ENCODE measurements at regions not wholly inside any gene's neighbourhood (a gene's known extent, or its start where the extent isn't known, plus 50 kb on each side); places are given as distances from the start of the nearest gene placed in this dataset.

DNA sequence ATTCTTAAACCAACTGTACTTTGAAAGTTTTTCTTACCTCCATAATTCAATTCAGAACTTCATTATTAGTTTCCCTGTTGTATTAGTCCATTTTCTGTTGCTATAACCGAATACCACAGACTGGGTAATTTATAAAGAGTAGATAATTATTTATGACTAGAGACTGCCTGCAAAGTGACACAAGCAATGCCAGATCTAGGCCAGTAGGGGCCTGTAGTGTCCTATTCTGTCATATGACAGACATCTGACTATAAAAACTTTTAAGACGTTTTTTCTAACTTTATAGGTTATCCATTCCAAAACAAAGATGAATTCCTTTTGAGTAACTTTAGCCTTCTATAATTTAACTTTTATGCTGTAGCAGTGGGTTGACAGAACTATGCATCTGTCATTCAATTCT lies 2783.8 kb downstream of the PCDH9 start:
- Histone ChIP-seq H3K9me3 (no peaks in the 10 kb centered on the region), H3K36me3 (no peaks in the 10 kb centered on the region), H3K27me3 (no peaks in the 10 kb centered on the region), H3K4me3 (no peak overlapping the region), H3K4me1 (no peaks in the 10 kb centered on the region), H3K27ac (no peak overlapping the region)
- no peak for DNase-seq (ENCODE audit: low spot score)
- no peak for TF ChIP-seq CTCF (IDR thresholded peaks at IDR 0.05)

DNA sequence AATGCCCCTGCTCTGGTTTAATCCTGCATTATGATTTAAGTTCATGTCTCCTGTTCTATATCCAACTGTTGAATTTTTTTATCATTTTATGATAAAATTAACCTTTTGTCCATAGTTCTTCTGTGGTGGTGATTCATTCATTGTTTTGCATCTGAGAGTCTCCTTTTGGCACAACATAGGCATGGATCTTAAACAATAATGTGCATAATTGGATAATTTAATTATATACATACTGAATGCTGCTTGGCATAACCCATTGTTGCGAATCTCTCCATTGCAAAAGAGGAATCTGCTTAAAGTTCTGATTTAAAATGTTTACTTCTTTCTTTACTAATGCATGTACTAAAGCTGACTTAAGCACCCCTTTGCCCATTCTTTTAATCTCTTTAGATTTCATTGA lies 2788.4 kb downstream of the PCDH9 start:
- Histone ChIP-seq H3K36me3 (no peaks in the 10 kb centered on the region), H3K27me3 (no peaks in the 10 kb centered on the region), H3K4me3 (no peak overlapping the region), H3K27ac (no peak overlapping the region), H3K4me1 (no peaks in the 10 kb centered on the region), H3K9me3 (no peaks in the 10 kb centered on the region)
- DNase-seq (ENCODE audit: low spot score) = no peak
- no peak for TF ChIP-seq CTCF (IDR thresholded peaks at IDR 0.05)

- Histone ChIP-seq H3K27me3 (no peaks in the 10 kb centered on the region), H3K4me1 (no peaks in the 10 kb centered on the region), H3K9me3 (no peaks in the 10 kb centered on the region), H3K27ac (no peak overlapping the region), H3K36me3 (no peaks in the 10 kb centered on the region), H3K4me3 (no peak overlapping the region)
- no peak for DNase-seq (ENCODE audit: low spot score)
- no peak for TF ChIP-seq CTCF (IDR thresholded peaks at IDR 0.05)
Measured at GRCh38 chr13:64438084-64438483, 2792.1 kb downstream of the PCDH9 start.

DNA sequence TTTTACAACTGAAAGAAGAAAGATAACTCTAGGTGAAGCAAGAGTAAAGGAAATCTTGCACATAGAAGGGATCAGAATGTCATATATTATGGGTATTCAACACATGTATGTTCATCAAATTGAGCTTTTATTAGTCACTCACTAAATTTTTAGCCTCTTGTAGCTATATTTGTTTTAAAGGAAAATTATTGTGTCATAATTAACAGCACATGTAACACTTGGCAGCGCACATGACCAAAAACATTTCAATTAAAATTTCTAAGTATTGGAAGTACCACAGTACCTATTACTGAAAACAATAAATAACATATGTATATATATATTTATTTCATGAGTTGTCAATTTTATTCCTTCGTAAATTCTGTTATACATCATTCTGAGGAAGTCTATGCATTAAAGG lies 2800.4 kb downstream of the PCDH9 start:
- H3K4me3 ChIP-seq = no peak overlapping the region
- H3K27me3 ChIP-seq = no peaks in the 10 kb centered on the region
- DNase-seq (ENCODE audit: low spot score) = no peak
- H3K4me1 ChIP-seq = no peaks in the 10 kb centered on the region
- no peaks in the 10 kb centered on the region for H3K9me3 ChIP-seq
- H3K36me3 ChIP-seq = no peaks in the 10 kb centered on the region
- H3K27ac ChIP-seq = no peak overlapping the region
- no peak for TF ChIP-seq CTCF (IDR thresholded peaks at IDR 0.05)

DNA sequence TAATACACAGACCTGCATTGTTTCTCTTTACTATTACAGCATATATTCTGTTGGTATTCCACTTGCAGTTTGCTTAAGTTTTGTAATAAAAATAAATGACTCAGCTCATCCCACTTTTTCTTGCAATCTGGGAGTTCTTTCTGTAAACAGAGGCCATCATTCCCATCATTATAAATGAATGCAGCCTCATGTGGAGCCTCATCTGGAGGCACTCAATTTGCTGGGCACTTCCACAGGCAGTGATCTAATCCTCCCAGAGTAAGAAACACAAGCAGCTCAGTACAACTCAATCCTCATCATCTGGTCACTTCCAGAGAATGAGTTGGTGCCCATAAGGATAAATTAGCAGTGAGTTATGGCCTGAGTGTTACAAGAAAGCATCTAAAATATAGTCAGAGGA lies 2801.9 kb downstream of the PCDH9 start:
- no peak for TF ChIP-seq CTCF (IDR thresholded peaks at IDR 0.05)
- Histone ChIP-seq H3K27me3 (no peaks in the 10 kb centered on the region), H3K4me1 (no peaks in the 10 kb centered on the region), H3K4me3 (no peak overlapping the region), H3K27ac (no peak overlapping the region), H3K36me3 (no peaks in the 10 kb centered on the region), H3K9me3 (no peaks in the 10 kb centered on the region)
- DNase-seq (ENCODE audit: low spot score) = no peak

DNA sequence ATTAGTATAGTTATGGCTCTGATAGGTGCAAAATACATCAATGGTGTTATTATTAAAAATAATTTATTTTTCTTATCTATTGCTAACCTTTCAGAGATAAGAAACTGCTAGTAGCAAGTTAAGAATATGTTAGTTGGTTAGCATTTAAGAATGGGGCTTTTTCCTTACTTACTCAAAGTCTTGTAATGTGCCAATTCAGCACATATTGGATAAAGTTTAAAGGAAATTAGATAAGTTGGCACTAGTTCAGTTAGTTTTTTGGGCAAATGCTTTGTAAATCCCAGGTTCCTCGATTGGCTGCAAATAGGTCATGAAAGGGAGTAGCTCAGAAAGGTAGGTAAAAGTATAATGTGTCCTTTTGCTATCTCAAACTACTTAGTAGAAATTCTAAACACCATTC lies 2806.7 kb downstream of the PCDH9 start:
- Histone ChIP-seq H3K9me3 (no peaks in the 10 kb centered on the region), H3K27me3 (no peaks in the 10 kb centered on the region), H3K4me1 (no peaks in the 10 kb centered on the region), H3K27ac (no peak overlapping the region), H3K36me3 (no peaks in the 10 kb centered on the region), H3K4me3 (no peak overlapping the region)
- DNase-seq (ENCODE audit: low spot score) = no peak
- TF ChIP-seq CTCF (IDR thresholded peaks at IDR 0.05) = no peak
